NCI-H1694 treated with DMSO at 0.1 percent for 48 hours (cell line): ENCODE measurements at regions not wholly inside any gene's neighbourhood (a gene's known extent, or its start where the extent isn't known, plus 50 kb on each side); places are given as distances from the start of the nearest gene placed in this dataset.

ENCODE experiments used
- DNase-seq: peaks from one replicate; lab custom pipeline; 2025; lab: John Stamatoyannopoulos, UW

DNA sequence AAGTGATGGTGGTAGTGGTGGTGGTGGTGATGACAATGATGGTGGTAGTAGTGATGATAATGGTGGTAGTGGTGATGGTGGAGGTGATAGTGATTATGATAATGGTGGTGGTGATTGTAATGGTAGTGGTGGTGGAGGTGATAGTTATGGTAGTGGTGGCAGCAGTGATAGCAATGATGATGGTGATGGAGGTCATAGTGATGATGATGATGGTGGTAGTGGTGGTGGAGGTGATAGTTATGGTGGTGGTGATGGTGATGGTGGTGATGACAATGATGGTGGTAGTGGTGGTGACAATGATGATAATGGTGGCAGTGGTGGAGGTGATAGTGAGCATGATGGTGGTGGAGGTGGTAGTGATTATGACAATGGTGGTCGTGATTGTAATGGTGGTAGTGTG, 191.7 kb upstream of the RNF32 start:
- no peak for DNase-seq

DNA sequence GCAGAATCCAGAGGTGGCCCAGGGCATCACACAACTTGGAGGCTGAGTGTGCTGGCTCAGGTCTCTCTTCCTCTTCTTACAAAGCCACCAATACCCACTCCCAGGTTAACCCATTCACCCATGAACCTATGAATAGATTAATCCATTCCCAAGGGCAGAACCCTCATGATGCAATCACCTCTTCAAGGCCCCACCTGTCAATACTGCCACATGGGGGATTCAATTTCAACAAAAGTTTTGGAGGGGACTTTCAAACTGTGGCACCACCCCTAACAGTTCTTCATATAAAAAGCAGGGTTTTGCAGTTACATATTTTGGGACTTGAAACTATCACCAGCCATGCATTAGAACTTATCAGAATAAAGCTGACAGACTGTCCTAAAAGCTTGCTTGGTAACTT, 193.6 kb upstream of the RNF32 start:
- no peak for DNase-seq

DNA sequence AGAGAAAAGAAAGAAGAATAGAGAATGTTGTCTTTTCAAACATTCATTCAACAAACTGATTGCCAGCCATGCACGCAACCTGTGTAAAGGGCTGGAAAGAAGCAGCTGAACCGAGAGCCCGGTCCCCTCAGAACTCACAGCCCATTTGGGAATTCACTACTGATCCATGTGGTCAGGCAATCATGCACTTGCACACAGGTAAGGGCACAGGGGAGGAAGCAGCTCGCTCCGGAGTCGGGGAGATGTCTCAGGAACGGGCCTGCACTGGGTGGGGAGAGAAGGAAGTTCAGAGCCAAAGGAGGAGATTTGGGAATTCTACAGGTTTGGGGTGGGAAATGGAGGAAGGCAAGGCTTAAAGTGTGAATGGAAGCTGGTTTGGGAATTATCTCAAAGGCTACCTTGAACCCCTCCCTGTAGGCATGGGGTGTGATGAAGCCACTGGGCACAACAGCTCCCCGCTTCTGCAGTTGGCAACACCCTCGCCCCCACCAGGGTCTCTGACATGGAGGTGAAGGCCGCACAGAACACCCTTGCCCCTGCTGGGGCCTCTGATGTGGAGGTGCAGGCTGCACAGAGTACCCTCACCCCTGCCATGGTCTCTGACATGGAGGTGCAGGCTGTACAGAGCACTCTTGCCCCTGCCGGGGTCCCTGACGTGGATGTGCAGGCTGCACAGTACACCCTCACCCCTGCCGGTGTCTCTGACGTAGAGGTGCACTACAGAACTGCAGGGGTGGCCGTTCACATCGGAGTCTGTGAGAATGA, 194.4 kb upstream of the RNF32 start:
- no peak for DNase-seq

DNA sequence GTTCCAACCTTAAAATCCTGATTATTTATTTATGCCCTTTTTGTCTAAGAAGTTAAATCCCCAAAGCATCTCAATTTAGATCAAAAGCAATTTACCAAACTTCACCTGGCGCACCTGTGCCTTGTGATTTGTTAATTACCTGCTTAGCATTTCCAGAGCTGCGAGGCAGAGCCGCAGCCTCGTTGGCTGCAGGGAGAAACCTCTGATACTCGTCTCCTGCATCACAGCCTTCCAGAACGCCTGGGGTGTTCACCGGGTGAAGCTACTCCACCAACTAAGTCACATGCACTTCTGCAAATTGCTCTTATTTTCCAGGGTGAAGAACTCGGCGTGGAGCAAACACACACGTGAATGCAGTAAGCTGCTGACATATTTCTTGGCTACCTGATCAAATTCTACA, 198.1 kb upstream of the RNF32 start:
- DNase-seq = no peak

DNA sequence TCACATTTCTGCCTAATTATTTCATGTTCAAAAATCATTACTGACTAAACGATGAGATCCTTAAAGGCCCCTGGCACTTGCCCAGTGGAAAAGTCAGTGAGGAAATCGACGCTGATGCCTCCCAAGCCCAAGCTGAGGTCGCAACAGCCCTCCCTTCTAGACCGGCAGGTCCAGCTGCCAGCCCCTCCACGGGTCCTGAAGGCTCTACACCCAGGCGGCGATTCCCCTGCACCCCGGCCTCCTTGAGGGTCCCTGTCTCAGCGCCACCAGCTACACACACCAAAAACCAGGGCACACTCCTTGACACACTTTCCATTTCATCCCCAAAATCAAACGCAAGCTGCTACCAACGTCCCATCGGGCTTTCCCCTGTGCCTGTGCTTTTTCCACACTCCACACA, 200.1 kb upstream of the RNF32 start:
- no peak for DNase-seq

DNA sequence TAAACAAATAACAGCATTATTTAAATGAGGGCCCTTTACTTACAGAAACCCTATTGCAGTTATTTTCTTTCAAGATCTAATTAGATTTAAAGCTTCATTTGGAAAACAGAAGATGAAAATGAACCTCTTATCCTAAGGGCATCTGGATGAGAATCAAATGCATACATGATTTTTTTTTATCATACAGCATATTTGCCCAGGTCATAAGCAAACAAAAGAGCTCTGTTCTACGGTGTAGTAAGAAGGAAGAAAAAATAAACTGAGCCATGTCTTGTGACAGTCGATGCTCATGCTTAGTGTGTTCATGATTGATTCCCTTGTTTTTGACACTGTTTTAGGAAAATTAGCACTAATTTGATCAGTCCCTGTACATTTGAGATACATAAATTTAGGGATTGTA, 202.6 kb upstream of the RNF32 start:
- no peak for DNase-seq

DNA sequence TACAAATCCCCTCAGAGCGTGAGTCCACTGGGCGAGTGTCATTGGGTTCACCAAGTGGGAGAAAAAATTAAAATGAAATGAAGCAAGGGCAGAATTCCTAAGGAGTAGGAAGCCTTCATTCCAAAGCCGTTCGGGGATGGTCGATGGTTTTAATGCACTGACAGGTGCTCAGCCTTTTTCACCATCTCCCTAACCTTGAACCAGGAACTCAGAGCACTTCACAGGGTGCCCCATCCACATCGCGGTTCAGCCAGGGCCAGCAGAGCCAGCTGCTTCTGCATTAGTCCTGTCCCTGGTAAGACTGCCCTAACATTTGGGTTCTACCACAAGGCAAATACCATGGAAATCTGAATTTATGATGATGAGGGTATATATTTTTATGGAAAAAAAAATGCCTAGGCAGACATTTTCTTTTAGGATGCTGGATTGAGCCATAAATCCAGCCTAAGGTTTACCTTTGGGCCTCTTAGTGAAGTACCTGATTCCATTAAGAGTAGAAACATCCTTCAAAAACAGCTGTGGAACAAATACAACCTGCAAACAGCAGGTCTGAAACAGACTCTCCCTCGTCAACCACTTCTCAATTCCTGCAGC, 203.5 kb upstream of the RNF32 start:
- no peak for DNase-seq

DNA sequence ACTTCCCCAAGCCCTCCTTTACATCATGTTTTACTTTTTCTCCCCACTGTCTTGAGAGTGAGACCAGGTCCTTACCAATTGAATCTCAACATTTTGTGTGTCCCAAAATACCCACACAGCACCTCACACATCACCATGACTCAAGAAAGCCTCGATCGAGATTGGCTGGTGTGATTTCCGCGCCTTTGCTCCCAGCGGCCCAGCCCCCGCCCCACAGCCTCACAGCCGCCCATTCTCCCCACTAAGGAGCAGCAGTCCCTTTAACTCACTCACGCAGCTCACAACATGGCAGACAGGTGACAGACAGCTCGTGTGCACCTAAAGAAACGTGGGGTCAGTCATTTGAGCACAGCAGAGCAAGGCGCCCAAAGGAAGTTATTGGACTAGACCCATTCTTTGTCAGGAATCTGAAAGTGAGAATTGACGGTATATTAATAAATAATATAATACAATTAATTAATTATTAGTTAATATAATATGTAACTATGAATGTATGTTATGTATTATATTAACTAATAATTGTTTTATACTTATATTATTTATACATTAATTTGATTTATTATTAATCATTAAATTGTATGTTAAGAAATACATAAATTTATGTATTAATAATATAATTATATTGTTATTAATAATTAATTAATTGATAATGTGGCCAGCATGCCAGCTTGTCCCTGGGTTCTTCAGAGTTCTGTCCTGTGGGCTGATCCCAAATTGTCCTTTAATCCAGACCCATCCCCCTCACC, 204.9 kb upstream of the RNF32 start:
- DNase-seq = no peak

DNA sequence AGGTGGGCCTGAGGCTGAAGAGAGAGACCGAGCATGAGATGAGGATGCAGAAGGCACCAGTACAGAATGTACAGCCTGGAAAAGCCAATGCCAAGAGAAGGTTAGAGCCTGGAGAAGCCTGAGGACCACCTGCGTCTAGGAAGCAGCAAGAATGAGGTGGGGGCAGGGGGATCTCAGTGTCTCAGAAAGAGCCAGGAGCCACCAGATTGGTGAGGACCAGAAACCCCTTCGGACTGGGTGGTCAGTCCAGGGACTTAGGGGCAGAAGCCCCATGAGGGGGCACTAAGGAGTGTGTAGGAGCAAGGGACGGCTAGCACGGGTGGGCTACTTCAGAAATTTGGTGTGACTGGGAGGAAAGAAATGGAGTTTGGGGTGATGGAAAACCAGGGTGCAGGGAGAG, 205.9 kb upstream of the RNF32 start:
- DNase-seq = no peak

DNA sequence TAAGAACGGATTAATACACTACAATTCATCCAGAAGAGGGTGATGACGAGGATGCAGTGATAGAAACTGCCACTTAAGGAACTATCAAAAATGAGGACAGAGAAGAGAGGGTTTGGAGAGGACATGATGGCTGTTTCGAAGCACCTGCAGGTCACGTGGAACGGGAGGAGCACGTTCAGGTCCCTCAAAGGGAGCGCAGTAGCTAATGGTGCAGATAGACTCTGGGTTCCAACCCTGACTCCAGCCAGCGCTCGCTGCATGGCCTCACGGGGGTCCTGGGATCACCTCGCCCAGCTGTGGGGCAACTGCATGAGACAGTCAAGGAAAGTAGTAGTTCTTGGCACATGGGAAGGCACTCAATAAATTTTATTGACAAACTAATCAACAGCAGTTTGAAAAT, 208.6 kb upstream of the RNF32 start:
- no peak for DNase-seq

DNA sequence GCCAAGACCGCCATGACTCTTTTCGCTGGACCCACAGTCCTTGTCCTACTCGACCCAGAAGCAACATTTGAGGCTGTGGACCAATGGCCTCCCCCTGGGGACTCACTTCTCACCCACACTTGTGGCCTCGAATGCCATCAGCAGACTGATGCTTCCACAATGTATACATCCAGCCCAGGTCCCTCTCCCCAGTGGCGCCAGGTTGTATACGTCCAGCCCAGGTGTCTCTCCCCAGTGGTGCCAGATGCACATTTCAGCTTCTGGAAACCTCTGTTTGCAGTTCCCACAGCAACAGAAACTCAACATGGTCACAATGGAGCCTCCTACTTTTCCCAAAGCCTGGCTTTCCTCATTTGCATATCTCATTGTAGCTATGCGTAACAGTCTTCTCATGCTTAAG, 210.5 kb upstream of the RNF32 start:
- no peak for DNase-seq

DNA sequence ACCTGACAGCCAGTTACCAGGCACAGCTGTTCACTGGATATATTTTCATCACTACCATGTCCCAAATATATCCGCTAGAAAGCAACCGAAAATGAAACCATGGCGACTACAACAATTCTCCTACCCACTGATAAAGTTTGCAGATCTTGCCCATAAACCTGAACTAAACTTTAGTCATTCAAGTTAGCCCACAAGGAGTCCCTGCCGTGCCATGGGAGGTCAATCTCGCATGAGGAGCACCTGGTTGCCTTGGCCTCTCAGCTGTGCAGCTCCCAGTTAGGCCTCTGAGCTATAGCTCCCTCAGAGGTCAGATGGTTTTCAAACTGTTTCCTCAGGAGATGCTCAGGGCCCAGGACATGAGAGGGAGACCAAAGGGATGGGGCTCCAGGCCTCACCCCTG, 211.1 kb upstream of the RNF32 start:
- no peak for DNase-seq

DNA sequence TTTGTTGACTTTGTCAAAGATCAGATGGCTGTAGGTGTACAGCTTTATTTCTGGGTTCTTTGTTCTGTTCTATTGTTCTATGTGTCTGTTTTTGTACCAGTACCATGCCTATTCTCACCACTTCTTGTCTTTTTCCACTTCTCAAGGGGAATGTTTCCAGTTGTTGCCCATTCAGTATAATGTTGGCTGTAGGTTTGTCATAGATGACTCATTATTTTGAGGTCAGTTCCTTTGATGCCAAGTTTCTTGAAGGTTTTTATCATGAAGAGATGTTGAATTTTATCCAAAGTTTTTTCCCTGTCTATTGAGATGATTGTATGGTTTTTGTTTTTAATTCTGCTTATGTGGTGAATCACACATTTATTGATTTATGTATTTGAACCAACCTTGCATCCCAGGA, 216.7 kb upstream of the RNF32 start:
- no peak for DNase-seq

DNA sequence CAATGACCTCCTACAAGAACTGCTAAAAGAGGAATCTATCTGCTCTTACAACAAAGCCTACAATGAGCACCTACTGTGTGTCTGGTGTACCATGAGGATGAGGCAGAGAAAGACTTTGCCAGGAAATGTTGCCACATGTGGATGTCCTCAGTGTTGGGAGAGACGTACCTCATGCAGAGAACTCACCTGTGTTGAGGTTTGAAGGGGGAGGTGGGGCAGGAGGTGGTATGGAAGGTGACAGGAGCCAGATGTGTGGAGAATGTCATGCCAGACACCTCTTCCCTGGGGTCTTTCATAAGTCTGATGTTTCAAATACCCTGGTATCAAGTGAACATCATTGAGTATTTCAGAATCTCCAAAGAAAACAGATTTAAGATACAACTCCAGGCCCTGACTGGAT, 220.1 kb upstream of the RNF32 start:
- DNase-seq = no peak

DNA sequence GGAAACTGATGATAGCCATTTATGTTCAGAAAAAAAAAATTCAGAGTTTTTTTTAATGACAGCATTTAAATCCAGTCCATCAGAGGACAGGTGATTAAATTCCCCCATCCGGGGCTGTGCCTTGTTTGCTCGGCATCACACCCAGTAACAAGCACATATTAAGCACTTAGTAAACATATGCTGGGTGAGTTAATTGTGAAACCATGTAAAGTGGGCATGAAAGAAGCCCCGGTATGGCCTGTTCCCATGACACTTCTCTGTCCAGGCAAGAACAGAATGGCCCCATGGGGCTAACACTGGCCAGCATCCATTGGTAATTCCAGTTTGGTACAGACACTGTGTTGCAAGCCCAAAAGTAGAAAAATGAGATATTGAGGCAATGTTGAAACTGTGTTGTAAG, 220.8 kb upstream of the RNF32 start:
- no peak for DNase-seq

DNA sequence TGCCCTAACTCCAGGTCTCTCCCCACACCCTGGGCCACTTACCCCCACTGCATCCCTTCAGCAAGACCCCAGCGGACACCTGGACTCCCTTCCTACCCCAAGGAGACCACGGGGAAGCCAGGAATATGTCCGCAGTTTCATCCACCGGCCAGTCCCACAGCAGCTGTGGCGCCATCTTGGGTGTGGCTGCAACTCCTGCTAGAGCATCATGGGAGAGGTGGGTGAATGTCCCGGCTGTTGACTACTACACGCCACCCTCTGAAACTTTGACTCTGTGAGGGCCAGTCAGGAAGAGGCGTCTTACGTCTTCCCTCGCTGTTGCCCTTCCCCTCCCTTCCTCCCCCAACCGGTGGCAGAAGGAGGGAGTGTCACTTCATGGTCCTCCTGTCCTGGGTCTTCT, 238.3 kb upstream of the RNF32 start:
- DNase-seq = no peak

DNA sequence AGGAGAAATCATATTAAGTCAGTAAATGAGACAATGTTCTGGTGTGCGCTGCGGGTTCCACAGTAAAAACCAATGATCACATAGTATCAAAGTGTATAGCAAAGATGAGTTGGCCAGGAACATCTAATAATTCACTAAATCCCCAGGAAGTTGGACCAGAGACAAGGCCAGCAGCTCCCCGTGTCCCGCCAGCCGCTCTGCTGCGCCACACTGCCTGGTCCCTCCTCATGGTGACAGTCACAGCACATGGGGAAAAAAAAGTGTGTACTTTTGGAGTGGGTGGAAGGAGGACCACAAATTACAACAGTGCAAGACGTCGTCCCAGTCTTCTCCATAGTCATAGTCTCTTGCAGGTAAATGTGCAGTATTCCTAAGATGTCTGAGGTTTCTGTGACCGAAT, 239.0 kb upstream of the RNF32 start:
- DNase-seq = no peak

DNA sequence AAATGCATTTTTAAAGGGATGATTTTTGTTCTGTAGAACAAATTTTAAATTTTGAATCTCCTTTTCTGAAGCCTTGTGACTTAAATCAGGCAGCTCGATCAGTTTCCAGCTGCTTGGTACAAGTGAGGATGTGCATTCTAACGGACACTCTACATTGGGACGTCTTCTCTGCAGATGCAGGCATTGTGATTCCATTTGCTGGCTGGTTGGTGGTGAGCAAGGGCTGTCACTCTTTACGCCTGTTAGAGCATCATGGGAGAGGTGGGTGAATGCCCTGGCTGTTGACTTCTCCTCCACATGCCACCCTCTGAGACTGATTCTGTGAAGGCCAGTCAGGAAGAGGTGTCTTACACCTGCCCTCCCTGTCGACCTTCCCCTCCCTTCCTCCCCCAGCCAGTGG, 240.5 kb upstream of the RNF32 start:
- no peak for DNase-seq

DNA sequence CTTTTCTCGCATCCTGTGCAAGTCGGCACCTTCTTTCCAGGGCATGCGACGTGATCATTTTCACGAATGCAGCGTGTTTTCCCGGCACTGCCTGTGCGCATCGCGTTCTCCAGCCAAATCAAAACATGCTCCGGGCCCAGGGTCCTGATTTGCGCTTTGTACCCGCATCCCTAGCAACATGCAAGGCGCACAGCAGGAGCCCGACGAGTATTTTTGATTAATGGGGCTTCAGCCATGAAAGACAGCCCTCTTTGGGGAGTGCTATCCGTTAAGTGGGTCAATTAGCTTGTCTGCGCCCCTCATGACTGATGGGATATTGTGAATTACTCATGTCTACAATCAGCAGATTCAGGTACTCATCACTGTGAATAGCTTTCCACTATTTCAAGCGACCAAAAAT, 243.3 kb upstream of the RNF32 start:
- no peak for DNase-seq

DNA sequence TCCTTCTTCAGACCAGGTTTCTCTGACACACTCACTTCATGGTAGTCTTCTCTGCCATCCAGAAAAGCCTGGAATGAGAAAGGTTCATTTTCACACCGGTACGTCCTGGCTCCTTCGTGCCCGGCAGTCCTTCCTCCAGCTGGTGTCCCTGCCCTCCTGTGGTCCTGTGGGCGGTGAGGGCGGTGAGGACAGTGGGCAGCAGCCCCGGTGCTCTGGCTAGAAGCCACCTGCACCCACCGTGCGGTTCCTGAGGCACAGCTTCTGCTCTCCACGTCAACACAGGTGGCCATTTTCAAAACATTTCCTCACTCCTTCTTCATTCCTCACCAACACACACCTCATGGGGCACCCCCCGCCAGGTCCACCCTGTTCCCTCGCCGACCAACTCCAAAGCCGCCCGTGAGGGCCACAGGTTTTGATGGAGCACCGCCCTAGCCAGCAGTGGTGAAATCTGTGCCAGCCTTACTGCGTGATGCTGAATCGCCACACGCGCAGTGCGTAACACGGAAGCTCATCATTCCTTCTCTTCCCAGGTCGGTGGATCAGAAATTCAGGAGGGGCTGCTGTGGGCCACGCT, 251.4 kb upstream of the RNF32 start:
- DNase-seq = no peak

DNA sequence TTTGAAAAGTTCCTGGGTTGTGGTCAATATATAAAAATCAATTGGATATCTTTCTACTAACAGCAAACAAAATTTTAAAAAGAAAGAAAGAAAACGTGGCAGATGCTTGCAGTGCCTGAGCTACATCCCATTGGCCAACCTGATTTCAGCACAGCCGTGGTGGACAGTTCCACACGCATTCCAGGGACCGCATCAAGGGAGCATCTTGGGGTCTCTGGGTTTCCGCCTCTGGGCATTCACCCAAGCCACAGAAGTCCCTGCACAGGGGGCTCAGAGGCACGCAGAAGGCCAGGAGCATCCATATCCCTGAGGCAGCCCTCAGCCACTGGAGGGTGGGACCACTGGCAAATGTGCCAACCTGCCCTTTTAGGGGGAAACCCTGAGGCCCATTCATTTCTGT, 254.5 kb upstream of the RNF32 start:
- no peak for DNase-seq

DNA sequence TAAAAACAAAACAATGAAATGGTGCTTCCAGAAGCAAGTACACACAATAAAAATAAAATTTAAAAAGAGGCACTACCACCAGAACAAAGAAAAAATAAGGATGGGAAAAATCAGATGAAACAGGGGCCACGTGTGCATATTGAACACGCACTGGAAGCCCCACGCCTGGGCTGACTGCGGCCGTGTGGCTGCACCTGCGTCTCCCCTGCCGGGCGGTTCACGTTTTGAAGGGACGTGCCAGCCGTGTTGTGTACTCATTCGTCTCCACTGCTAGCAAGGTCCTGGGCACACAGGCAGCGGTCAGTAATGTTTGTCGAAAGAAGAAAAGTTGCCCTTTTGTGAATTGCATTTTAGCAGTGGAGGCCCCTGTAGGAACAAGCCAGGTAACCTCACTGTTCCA, 255.9 kb upstream of the RNF32 start:
- no peak for DNase-seq

DNA sequence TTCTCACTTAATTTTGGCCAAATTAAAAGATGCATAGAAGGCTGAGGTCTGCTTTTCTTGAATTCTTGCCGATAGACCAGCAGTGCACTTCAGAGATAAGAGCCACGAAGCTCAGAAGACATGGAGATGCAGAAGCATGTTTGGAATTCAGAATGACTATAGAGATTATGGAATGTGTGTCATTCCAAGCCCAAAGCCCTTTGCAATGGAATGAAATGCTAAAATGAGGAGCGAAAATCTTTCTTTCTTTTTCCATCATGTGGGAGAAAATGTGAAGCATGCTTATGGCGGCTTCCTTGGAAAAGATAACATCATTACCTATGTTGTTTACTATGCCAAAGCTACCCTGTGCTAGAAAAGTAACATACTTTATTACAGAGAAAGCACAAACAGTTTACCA, 257.0 kb upstream of the RNF32 start:
- no peak for DNase-seq
